Body of pancreas (tissue), 4 donors: ENCODE measurements at regions not wholly inside any gene's neighbourhood (a gene's known extent, or its start where the extent isn't known, plus 50 kb on each side); places are given as distances from the start of the nearest gene placed in this dataset.
"Not testable (repeated sequence)": the region's sequence is repeated elsewhere in the genome, so short reads cannot be mapped to it uniquely, and the experiment has no call there.

ENCODE experiments used
- ATAC-seq: fragments of 150-250 bp; one replicate; pipeline ENCODE4 v1.9.1; 2016
- DNase-seq, 4 donors: peaks; one replicate each; pipeline ENCODE4 v3.0.0-alpha.2; 2019
- H3K27ac ChIP-seq, 4 donors: fragments of 200-600 bp; sonication (generic); 1 replicate in 3 of 4; 2 replicates in 1 of 4; pipeline versions ENCODE4 v1.5.1 to v1.6.1; 2016 to 2019; ENCODE audit warnings: mild to moderate bottlenecking in 1 of 4, mixed read lengths in 1 of 4, moderate library complexity in 1 of 4
- H3K27me3 ChIP-seq, 2 donors: fragments of 200-600 bp; sonication (generic); one replicate each; pipeline ENCODE4 v1.6.0; 2016; ENCODE audit warnings: mild to moderate bottlenecking in 1 of 2
- H3K36me3 ChIP-seq, 2 donors: fragments of 200-600 bp; sonication (generic); replicated peaks in 1 of 2; 2 replicates each; pipeline ENCODE4 v1.5.1; 2016; ENCODE audit warnings: low read depth in 2 of 2; ENCODE audit not compliant: insufficient read depth in 1 of 2
- H3K4me1 ChIP-seq: fragments of 200-600 bp; sonication (generic); one replicate; pipeline ENCODE4 v1.6.0; 2016
- H3K4me3 ChIP-seq, 2 donors: fragments of 200-600 bp; sonication (generic); 1 replicate in 1 of 2; 2 replicates in 1 of 2; pipeline ENCODE4 v1.5.1; 2016 to 2019
- H3K9me3 ChIP-seq, 3 donors: fragments of 200-600 bp; sonication (generic); 1 replicate in 2 of 3; 2 replicates in 1 of 3; pipeline ENCODE4 v1.5.1; 2016
- CTCF ChIP-seq, 7 experiments: fragments of 450-650 bp in 4 of 7; fragments of 200-600 bp in 3 of 7; sonication (generic) in 3 of 7; IDR thresholded peaks; one replicate each; pipeline ENCODE4 v1.5.1; 2016 to 2019; ENCODE audit warnings: antibody characterized with exemption in 7 of 7
- POLR2A ChIP-seq, 3 donors: fragments of 450-650 bp; IDR thresholded peaks; one replicate each; pipeline ENCODE4 v1.6.1; 2016; ENCODE audit warnings: antibody characterized with exemption in 3 of 3, mild to moderate bottlenecking in 2 of 3
- WGBS, 2 donors: methylation state at CpG; one replicate each; pipeline ENCODE4 v1.1.5; 2017; 5-methylcytosine and 5-hydroxymethylcytosine counted together
- intact Hi-C: fragments of 100-400 bp; cut with DNase I; formaldehyde crosslinking; loops from one replicate; pipeline ENCODE4 v1.15.1; 2023

- Histone ChIP-seq H3K36me3 (no peaks in the 10 kb centered on the region), H3K27ac (no peak overlapping the region), H3K27me3 (no peaks in the 10 kb centered on the region), H3K4me1 (no peaks in the 10 kb centered on the region), H3K9me3 (no peaks in the 10 kb centered on the region), H3K4me3 (no peak overlapping the region)
- no peak for ATAC-seq
- intact Hi-C loops, result no loop called here
- no peak for DNase-seq
- no peak for TF ChIP-seq CTCF (IDR thresholded peaks at IDR 0.05)
- no peak for TF ChIP-seq POLR2A (IDR thresholded peaks at IDR 0.05)
- 46 to 55% methylated on average over 7 of the region's 7 CpGs for WGBS, 2 donors
Measured at GRCh38 chr1:105243411-105243810, 1493.7 kb downstream of the AMY1C start.

- ATAC-seq (no peak), DNase-seq (no peak)
- Histone ChIP-seq H3K9me3 (no peaks in the 10 kb centered on the region), H3K36me3 (no peaks in the 10 kb centered on the region), H3K4me1 (no peaks in the 10 kb centered on the region), H3K4me3 (no peak overlapping the region), H3K27ac (no peak overlapping the region), H3K27me3 (no peaks in the 10 kb centered on the region)
- intact Hi-C loops, result no loop called here
- TF ChIP-seq POLR2A (IDR thresholded peaks at IDR 0.05) (no peak), CTCF (IDR thresholded peaks at IDR 0.05) (no peak)
- WGBS, 2 donors, result 0 to 3% methylated on average over 1 of the region's 1 CpG
Measured at GRCh38 chr1:105243969-105244368, 1494.3 kb downstream of the AMY1C start.

GRCh38 chr1:105254906-105255305 is 1505.2 kb downstream of the AMY1C start:
- WGBS, 2 donors, result 31 to 40% methylated on average over 1 of the region's 1 CpG
- H3K4me3 ChIP-seq, result no peak overlapping the region
- no peak for TF ChIP-seq CTCF (IDR thresholded peaks at IDR 0.05)
- TF ChIP-seq POLR2A (IDR thresholded peaks at IDR 0.05), result no peak
- H3K27ac ChIP-seq, result no peak overlapping the region
- H3K4me1 ChIP-seq, result no peaks in the 10 kb centered on the region
- H3K9me3 ChIP-seq, result no peaks in the 10 kb centered on the region
- DNase-seq (no peak), ATAC-seq (no peak)
- intact Hi-C loops, result no loop called here
- no peaks in the 10 kb centered on the region for H3K36me3 ChIP-seq
- H3K27me3 ChIP-seq, result no peaks in the 10 kb centered on the region

GRCh38 chr1:105260001-105260400 is 1510.3 kb downstream of the AMY1C start:
- Histone ChIP-seq H3K27me3 (no peaks in the 10 kb centered on the region), H3K9me3 (no peaks in the 10 kb centered on the region), H3K27ac (no peak overlapping the region), H3K4me3 (no peak overlapping the region), H3K4me1 (no peaks in the 10 kb centered on the region), H3K36me3 (no peaks in the 10 kb centered on the region)
- TF ChIP-seq POLR2A (IDR thresholded peaks at IDR 0.05) (no peak), CTCF (IDR thresholded peaks at IDR 0.05) (no peak)
- no peak for DNase-seq
- WGBS, 2 donors, result 64 to 69% methylated on average over 7 of the region's 7 CpGs
- no peak for ATAC-seq
- intact Hi-C loops, result no loop called here

- no peak overlapping the region for H3K4me3 ChIP-seq
Measured at GRCh38 chr1:105270966-105271365, 1521.3 kb downstream of the AMY1C start.

GRCh38 chr1:105272376-105272775 is 1522.7 kb downstream of the AMY1C start:
- H3K4me1 ChIP-seq, H3K4me3 ChIP-seq, H3K9me3 ChIP-seq, intact Hi-C loops, DNase-seq, ATAC-seq, H3K27ac ChIP-seq, H3K27me3 ChIP-seq, H3K36me3 ChIP-seq: not testable (repeated sequence)
- WGBS, 2 donors, result 87 to 89% methylated on average over 8 of the region's 8 CpGs

More at GRCh38 chr1:105270966-105271365, 1521.3 kb downstream of the AMY1C start:
- WGBS, 2 donors, result 43 to 61% methylated on average over 2 of the region's 2 CpGs
- no peaks in the 10 kb centered on the region for H3K27me3 ChIP-seq
- H3K27ac ChIP-seq, result no peak overlapping the region
- no peaks in the 10 kb centered on the region for H3K4me1 ChIP-seq
- no peaks in the 10 kb centered on the region for H3K9me3 ChIP-seq
- H3K36me3 ChIP-seq, result no peaks in the 10 kb centered on the region
- DNase-seq (no peak), ATAC-seq (no peak)
- intact Hi-C loops, result no loop called here
- TF ChIP-seq POLR2A (IDR thresholded peaks at IDR 0.05), result no peak
- TF ChIP-seq CTCF (IDR thresholded peaks at IDR 0.05), result no peak
